ENCODE measurements at regions not wholly inside any gene's neighbourhood (a gene's known extent, or its start where the extent isn't known, plus 50 kb on each side); places are given as distances from the start of the nearest gene placed in this dataset.

DNA sequence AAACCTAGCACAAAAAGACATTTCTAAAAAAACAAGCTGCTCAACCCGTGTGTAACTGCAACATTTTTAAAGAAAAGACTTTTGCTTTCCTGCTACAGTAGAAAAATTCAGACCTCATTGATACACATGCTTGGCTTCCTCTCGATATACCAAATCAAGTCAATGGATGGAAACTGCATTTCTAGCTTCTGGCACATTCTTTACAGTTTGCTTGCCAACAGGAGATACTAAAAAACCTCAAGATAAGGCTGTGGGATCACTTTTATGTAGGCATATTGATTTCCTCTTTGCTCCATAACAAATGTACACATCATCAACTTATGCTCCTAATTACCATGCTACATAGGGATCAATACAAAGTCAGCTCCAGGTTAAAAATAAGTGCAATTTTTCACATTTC, 178.4 kb downstream of the SIPA1L2 start:
- H2AFZ ChIP-seq (ENCODE audit: low read depth, low read length), result no peak overlapping the region
- no peak overlapping the region for H3K27ac ChIP-seq (ENCODE audit: insufficient read depth, low read depth, low read length)
- dilution Hi-C loops (cut with MboI; ENCODE audit: extremely low pct_ligation_motif_present, low sequenced_read_pairs), result no loop called here
- no peak overlapping the region for H3K4me2 ChIP-seq (ENCODE audit: insufficient read depth, low read length)
- no peak overlapping the region for H3K4me3 ChIP-seq (replicated peaks in 1 of 3; ENCODE audit: insufficient read depth in 1 of 3, low read depth in 1 of 3, low read length in 3 of 3)
- ChIA-PET POLR2A (no interaction called here), CTCF (no interaction called here)
- H3K79me2 ChIP-seq (ENCODE audit: control insufficient read depth, insufficient read depth, low read length), result no peaks in the 10 kb centered on the region
- H3K4me1 ChIP-seq (ENCODE audit: control insufficient read depth, extremely low read depth, insufficient read depth, low read length), result no peaks in the 10 kb centered on the region
- BruUV-seq (replicated peaks), result no TSS peak
- intact Hi-C loops (cut with micrococcal nuclease), result no loop called here
- H3K36me3 ChIP-seq (ENCODE audit: control insufficient read depth in 2 of 2, extremely low read depth in 1 of 2, insufficient read depth in 2 of 2, low read length in 2 of 2), result no peaks in the 10 kb centered on the region
- FAIRE-seq, result no peak
- no peaks in the 10 kb centered on the region for H3K9me3 ChIP-seq (replicated peaks; ENCODE audit: control insufficient read depth, insufficient read depth, low read length)
- TF ChIP-seq JUN (IDR thresholded peaks at IDR 0.05; ENCODE audit: borderline replicate concordance, insufficient read depth, insufficient read length, low read depth) (no peak), GATA2 (IDR thresholded peaks at IDR 0.05; ENCODE audit: insufficient read depth, insufficient read length, low read depth, low read length) (no peak), FOS (IDR thresholded peaks at IDR 0.05; ENCODE audit: borderline replicate concordance, insufficient read depth, low read length) (no peak), MAX (IDR thresholded peaks at IDR 0.05; ENCODE audit: insufficient read depth, insufficient read length) (no peak), MYC (IDR thresholded peaks at IDR 0.05; ENCODE audit: low read depth, low read length) (no peak), POLR2A (IDR thresholded peaks at IDR 0.05; ENCODE audit: low read depth, low read length) (no peak), POLR2AphosphoS5 (IDR thresholded peaks at IDR 0.05; ENCODE audit: insufficient read depth, low read depth, low read length) (no peak), EZH2 (IDR thresholded peaks at IDR 0.05; ENCODE audit: borderline replicate concordance, low read depth, low read length, severe bottlenecking) (no peak)
- TF ChIP-seq, protein P1, sequence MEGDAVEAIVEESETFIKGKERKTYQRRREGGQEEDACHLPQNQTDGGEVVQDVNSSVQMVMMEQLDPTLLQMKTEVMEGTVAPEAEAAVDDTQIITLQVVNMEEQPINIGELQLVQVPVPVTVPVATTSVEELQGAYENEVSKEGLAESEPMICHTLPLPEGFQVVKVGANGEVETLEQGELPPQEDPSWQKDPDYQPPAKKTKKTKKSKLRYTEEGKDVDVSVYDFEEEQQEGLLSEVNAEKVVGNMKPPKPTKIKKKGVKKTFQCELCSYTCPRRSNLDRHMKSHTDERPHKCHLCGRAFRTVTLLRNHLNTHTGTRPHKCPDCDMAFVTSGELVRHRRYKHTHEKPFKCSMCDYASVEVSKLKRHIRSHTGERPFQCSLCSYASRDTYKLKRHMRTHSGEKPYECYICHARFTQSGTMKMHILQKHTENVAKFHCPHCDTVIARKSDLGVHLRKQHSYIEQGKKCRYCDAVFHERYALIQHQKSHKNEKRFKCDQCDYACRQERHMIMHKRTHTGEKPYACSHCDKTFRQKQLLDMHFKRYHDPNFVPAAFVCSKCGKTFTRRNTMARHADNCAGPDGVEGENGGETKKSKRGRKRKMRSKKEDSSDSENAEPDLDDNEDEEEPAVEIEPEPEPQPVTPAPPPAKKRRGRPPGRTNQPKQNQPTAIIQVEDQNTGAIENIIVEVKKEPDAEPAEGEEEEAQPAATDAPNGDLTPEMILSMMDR (IDR thresholded peaks at IDR 0.05; ENCODE audit: extremely low read depth in 1 of 2, insufficient read depth in 1 of 2, low read depth in 1 of 2, low read length in 2 of 2), result no peak
- H4K20me1 ChIP-seq (replicated peaks; ENCODE audit: control insufficient read depth, extremely low read depth, insufficient read depth, low read length), result no peaks in the 10 kb centered on the region
- no peaks in the 10 kb centered on the region for H3K9me1 ChIP-seq (replicated peaks; ENCODE audit: control insufficient read depth, extremely low read depth, insufficient read depth, low read length)
- no peaks in the 10 kb centered on the region for H3K27me3 ChIP-seq (ENCODE audit: control insufficient read depth in 2 of 2, insufficient read depth in 2 of 2, low read length in 2 of 2)
- no peak for DNase-seq (ENCODE audit: low read depth, low spot score)
- H3K9ac ChIP-seq (replicated peaks; ENCODE audit: extremely low read depth, insufficient read depth, low read length), result no peak overlapping the region

Data from endothelial cell of umbilical vein (primary cell).